ENCODE measurements at regions not wholly inside any gene's neighbourhood (a gene's known extent, or its start where the extent isn't known, plus 50 kb on each side); places are given as distances from the start of the nearest gene placed in this dataset.

GRCh38 chr4:8724436-8725070 lies 132.0 kb downstream of the CPZ start:
- no peak for TF ChIP-seq CTCF (IDR thresholded peaks at IDR 0.05)
- TF ChIP-seq ZFX (IDR thresholded peaks at IDR 0.05; ENCODE audit: borderline replicate concordance): no peak
